ENCODE measurements at regions not wholly inside any gene's neighbourhood (a gene's known extent, or its start where the extent isn't known, plus 50 kb on each side); places are given as distances from the start of the nearest gene placed in this dataset.

- DNase-seq (ENCODE audit: low read depth in 2 of 2), result no peak
- TF ChIP-seq CTCF (IDR thresholded peaks at IDR 0.05; ENCODE audit: low read depth, low read length), result no peak
- no peak overlapping the region for H3K4me3 ChIP-seq (replicated peaks in 1 of 2; ENCODE audit: low read depth in 2 of 2, low read length in 2 of 2)
Observed at GRCh38 chr10:53719658-53720057, 947.1 kb upstream of the MBL2 start.

- no peak overlapping the region for H3K4me3 ChIP-seq (replicated peaks in 1 of 2; ENCODE audit: low read depth in 2 of 2, low read length in 2 of 2)
- no peak for DNase-seq (ENCODE audit: low read depth in 2 of 2)
- no peak for TF ChIP-seq CTCF (IDR thresholded peaks at IDR 0.05; ENCODE audit: low read depth, low read length)
Observed at GRCh38 chr10:53716156-53716555, 943.6 kb upstream of the MBL2 start.

- no peak for DNase-seq (ENCODE audit: low read depth in 2 of 2)
- H3K4me3 ChIP-seq (replicated peaks in 1 of 2; ENCODE audit: low read depth in 2 of 2, low read length in 2 of 2), result no peak overlapping the region
- TF ChIP-seq CTCF (IDR thresholded peaks at IDR 0.05; ENCODE audit: low read depth, low read length), result no peak
Observed at GRCh38 chr10:53713431-53713830, 940.8 kb upstream of the MBL2 start.

GRCh38 chr10:53702489-53702888 lies 929.9 kb upstream of the MBL2 start:
- no peak for DNase-seq (ENCODE audit: low read depth in 2 of 2)
- TF ChIP-seq CTCF (IDR thresholded peaks at IDR 0.05; ENCODE audit: low read depth, low read length), result no peak
- H3K4me3 ChIP-seq (replicated peaks in 1 of 2; ENCODE audit: low read depth in 2 of 2, low read length in 2 of 2), result no peak overlapping the region

- TF ChIP-seq CTCF (IDR thresholded peaks at IDR 0.05; ENCODE audit: low read depth, low read length), result no peak
- no peak overlapping the region for H3K4me3 ChIP-seq (replicated peaks in 1 of 2; ENCODE audit: low read depth in 2 of 2, low read length in 2 of 2)
- DNase-seq (ENCODE audit: low read depth in 2 of 2), result no peak
Observed at GRCh38 chr10:53701213-53701612, 928.6 kb upstream of the MBL2 start.

GRCh38 chr10:53700278-53700677 lies 927.7 kb upstream of the MBL2 start:
- H3K4me3 ChIP-seq (replicated peaks in 1 of 2; ENCODE audit: low read depth in 2 of 2, low read length in 2 of 2), result no peak overlapping the region
- TF ChIP-seq CTCF (IDR thresholded peaks at IDR 0.05; ENCODE audit: low read depth, low read length), result no peak
- no peak for DNase-seq (ENCODE audit: low read depth in 2 of 2)

- TF ChIP-seq CTCF (IDR thresholded peaks at IDR 0.05; ENCODE audit: low read depth, low read length), result no peak
- H3K4me3 ChIP-seq (replicated peaks in 1 of 2; ENCODE audit: low read depth in 2 of 2, low read length in 2 of 2), result no peak overlapping the region
- DNase-seq (ENCODE audit: low read depth in 2 of 2), result no peak
Observed at GRCh38 chr10:53699684-53700083, 927.1 kb upstream of the MBL2 start.

Measured in cardiac fibroblast (primary cell).